ENCODE measurements at regions not wholly inside any gene's neighbourhood (a gene's known extent, or its start where the extent isn't known, plus 50 kb on each side); places are given as distances from the start of the nearest gene placed in this dataset.

DNA sequence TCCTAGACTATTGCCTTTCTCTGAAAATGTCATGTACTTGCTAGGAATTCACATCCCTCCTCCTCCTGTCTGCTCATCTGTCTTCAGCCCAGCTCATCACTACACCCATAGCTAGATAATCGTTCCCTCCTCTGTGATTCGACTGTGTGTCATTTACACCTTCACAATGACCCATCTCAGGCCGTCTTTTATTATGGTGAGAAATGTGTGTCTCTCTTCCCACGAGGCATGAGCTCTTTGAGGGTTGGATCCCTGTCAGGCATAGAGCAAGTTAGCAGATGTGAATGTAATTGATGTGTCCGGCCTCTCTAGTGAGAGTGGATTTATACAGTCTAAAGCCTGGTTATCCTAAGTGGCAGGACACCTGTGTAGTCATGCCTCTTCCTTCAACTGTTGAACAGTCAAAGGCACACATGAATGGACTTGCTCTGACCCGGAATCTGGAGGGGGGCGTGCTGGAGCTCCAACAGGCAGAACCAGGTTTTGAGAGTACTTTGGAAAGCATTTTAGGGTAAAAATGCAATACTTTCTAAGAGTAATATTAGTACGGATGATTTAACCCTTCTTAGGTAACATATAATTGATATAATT is 182.1 kb downstream of the UTRN start:
- Histone ChIP-seq H3K4me2 (ENCODE audit: insufficient read depth, insufficient read length, low read length) (no peak overlapping the region), H3K9ac (ENCODE audit: extremely low read depth, insufficient read length, low read length) (no peak overlapping the region), H3K23ac (ENCODE audit: insufficient read length, low read depth, low read length) (no peak overlapping the region), H3K18ac (ENCODE audit: insufficient read length, low read depth, low read length) (no peak overlapping the region), H3K27me3 (ENCODE audit: insufficient read depth, low read length) (no peaks in the 10 kb centered on the region), H3K79me1 (ENCODE audit: insufficient read depth, low read depth, low read length, poor library complexity, severe bottlenecking) (no peaks in the 10 kb centered on the region), H3K4ac (ENCODE audit: low read depth, low read length) (no peak overlapping the region), H4K91ac (ENCODE audit: insufficient read length, low read depth, low read length) (no peak overlapping the region), H3K56ac (ENCODE audit: insufficient read length, low read depth, low read length) (no peak overlapping the region), H2AFZ (ENCODE audit: low read length) (no peak overlapping the region), H2BK20ac (ENCODE audit: low read depth, low read length, poor library complexity, severe bottlenecking) (no peak overlapping the region), H3K79me2 (ENCODE audit: insufficient read depth, low read length) (no peaks in the 10 kb centered on the region), H4K20me1 (ENCODE audit: control insufficient read depth, insufficient read depth, insufficient read length) (no peaks in the 10 kb centered on the region), H4K8ac (replicated peaks; ENCODE audit: insufficient read length, low read depth, low read length) (no peak overlapping the region), H3T11ph (ENCODE audit: low read length) (no peak overlapping the region), H3K4me1 (ENCODE audit: insufficient read depth, low read length) (peaks cover 6% of the 10 kb centered on the region; the same call in 1 of the 2 replicates), H2AK5ac (ENCODE audit: insufficient read length, low read length) (no peak overlapping the region), H2BK15ac (ENCODE audit: low read depth, low read length) (no peak overlapping the region), H3K23me2 (ENCODE audit: insufficient read length, low read depth, low read length, poor library complexity, severe bottlenecking) (no peaks in the 10 kb centered on the region), H4K5ac (ENCODE audit: insufficient read length, low read depth, low read length) (no peak overlapping the region), H3K14ac (ENCODE audit: insufficient read depth, low read length) (no peak overlapping the region), H2BK5ac (ENCODE audit: insufficient read length, low read length) (no peak overlapping the region), H2BK120ac (ENCODE audit: low read depth, low read length, poor library complexity, severe bottlenecking) (no peak overlapping the region), H3K9me3 (ENCODE audit: control insufficient read depth, low read depth, low read length) (no peaks in the 10 kb centered on the region), H2BK12ac (ENCODE audit: insufficient read length, low read depth, low read length) (no peak overlapping the region), H3K27ac (ENCODE audit: insufficient read length, low read depth, low read length) (no peak overlapping the region)
- Mint-ChIP-seq H3K36me3 (ENCODE audit: insufficient read depth in 1 of 3, low read depth in 3 of 3) (peaks cover 17 to 51% (median 41%) of the 10 kb centered on the region in 3 experiments), H3K4me3 (no peak overlapping the region), H3K27ac (peak overlapping the region in 2 of 3 experiments; percentile 1 to 29; a peak in 6 of 7 replicates), H3K27me3 (ENCODE audit: low read depth) (no peaks in the 10 kb centered on the region), H3K9me3 (peaks cover 9 to 10% of the 10 kb centered on the region in 2 experiments), H3K4me1 (peaks cover 14% of the 10 kb centered on the region in 2 experiments)
- WGBS (ENCODE audit: extremely low coverage, insufficient read length, low lambda C conversion rate): no CpG with 5 or more reads among the region's 8 CpGs
- TF ChIP-seq, protein P1, sequence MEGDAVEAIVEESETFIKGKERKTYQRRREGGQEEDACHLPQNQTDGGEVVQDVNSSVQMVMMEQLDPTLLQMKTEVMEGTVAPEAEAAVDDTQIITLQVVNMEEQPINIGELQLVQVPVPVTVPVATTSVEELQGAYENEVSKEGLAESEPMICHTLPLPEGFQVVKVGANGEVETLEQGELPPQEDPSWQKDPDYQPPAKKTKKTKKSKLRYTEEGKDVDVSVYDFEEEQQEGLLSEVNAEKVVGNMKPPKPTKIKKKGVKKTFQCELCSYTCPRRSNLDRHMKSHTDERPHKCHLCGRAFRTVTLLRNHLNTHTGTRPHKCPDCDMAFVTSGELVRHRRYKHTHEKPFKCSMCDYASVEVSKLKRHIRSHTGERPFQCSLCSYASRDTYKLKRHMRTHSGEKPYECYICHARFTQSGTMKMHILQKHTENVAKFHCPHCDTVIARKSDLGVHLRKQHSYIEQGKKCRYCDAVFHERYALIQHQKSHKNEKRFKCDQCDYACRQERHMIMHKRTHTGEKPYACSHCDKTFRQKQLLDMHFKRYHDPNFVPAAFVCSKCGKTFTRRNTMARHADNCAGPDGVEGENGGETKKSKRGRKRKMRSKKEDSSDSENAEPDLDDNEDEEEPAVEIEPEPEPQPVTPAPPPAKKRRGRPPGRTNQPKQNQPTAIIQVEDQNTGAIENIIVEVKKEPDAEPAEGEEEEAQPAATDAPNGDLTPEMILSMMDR (conservative IDR thresholded peaks at IDR 0.05): no peak
- peak; percentile 26 for DNase-seq

All from H9 (cell line).